Tibial nerve (tissue), 3 donors: ENCODE measurements at regions not wholly inside any gene's neighbourhood (a gene's known extent, or its start where the extent isn't known, plus 50 kb on each side); places are given as distances from the start of the nearest gene placed in this dataset.

Experiments used
- CTCF ChIP-seq, 5 experiments: fragments of 200-600 bp in 3 of 5; fragments of 450-650 bp in 2 of 5; sonication (generic) in 3 of 5; IDR thresholded peaks; one replicate each; pipeline ENCODE4 v1.5.1; 2016 to 2019; ENCODE audit warnings: antibody characterized with exemption in 5 of 5, mild to moderate bottlenecking in 3 of 5, moderate library complexity in 2 of 5
- POLR2A ChIP-seq, 2 donors: fragments of 450-650 bp; IDR thresholded peaks; one replicate each; pipeline ENCODE4 v1.6.1; 2017; ENCODE audit warnings: antibody characterized with exemption in 2 of 2, mild to moderate bottlenecking in 2 of 2, moderate library complexity in 2 of 2

DNA sequence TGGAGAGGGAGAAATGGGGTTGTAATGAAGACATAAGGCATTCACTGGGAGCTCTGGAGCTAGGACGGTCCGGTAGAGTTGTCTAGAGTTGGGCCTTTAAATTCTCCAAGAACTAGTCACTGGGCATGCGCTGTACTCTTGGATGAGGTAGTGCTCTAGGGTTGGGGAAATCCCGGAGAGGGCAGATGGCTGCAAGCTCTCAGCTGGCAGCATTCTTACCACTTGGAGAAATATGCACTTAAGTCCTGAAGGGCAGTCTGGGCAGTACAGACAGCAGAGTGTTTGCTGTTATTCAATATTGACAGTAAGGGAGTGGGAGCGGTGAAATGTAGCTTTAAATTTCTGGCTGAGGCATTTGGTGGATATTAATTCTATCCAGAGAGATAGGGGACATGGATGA lies 214.6 kb downstream of the RDH14 start:
- no peak for TF ChIP-seq CTCF (IDR thresholded peaks at IDR 0.05)
- no peak for TF ChIP-seq POLR2A (IDR thresholded peaks at IDR 0.05)
